Adrenal gland (tissue), 9 donors: ENCODE measurements at regions not wholly inside any gene's neighbourhood (a gene's known extent, or its start where the extent isn't known, plus 50 kb on each side); places are given as distances from the start of the nearest gene placed in this dataset.

Experiments used
- DNase-seq, 7 donors: peaks; one replicate each; pipeline ENCODE4 v3.0.0-alpha.2; 2019 to 2020
- H3K27ac ChIP-seq, 5 donors: fragments of 200-600 bp; sonication (generic) in 4 of 5; 1 replicate in 3 of 5; 2 replicates in 2 of 5; pipeline versions ENCODE4 v1.5.1 to v1.8.0; 2016 to 2020; ENCODE audit warnings: mild to moderate bottlenecking in 1 of 5
- H3K27me3 ChIP-seq: fragments of 200-600 bp; 2 replicates; pipeline ENCODE4 v1.8.0; 2021
- H3K36me3 ChIP-seq, 2 donors: fragments of 200-600 bp; replicated peaks in 1 of 2; 1 replicate in 1 of 2; 2 replicates in 1 of 2; pipeline versions ENCODE4 v1.5.1 to v1.8.0; 2018 to 2022
- H3K4me1 ChIP-seq, 2 donors: fragments of 200-600 bp; replicated peaks in 1 of 2; 1 replicate in 1 of 2; 2 replicates in 1 of 2; pipeline versions ENCODE4 v1.5.1 to v1.8.0; 2018 to 2021
- H3K4me3 ChIP-seq, 4 donors: fragments of 200-600 bp; sonication (generic) in 3 of 4; one replicate each; pipeline ENCODE4 v1.5.1; 2016 to 2018
- H3K9me3 ChIP-seq, 3 donors: fragments of 200-600 bp; sonication (generic) in 1 of 3; replicated peaks in 1 of 3; 1 replicate in 2 of 3; 2 replicates in 1 of 3; pipeline versions ENCODE4 v1.5.1 to v1.8.0; 2016 to 2021
- POLR2A ChIP-seq, 2 donors: fragments of 450-650 bp; IDR thresholded peaks; one replicate each; pipeline ENCODE4 v1.6.1; 2017; ENCODE audit warnings: antibody characterized with exemption in 2 of 2, mild to moderate bottlenecking in 2 of 2, moderate library complexity in 1 of 2
- WGBS, 4 donors: extraction: QIAGEN DNeasy Blood & Tissue Kit in 2 of 4; methylation state at CpG; one replicate each; pipeline versions ENCODE4 v1.1.5 to v1.1.7; 2013 to 2017; 5-methylcytosine and 5-hydroxymethylcytosine counted together
- intact Hi-C, 2 donors: fragments of 100-400 bp; cut with DNase I; formaldehyde crosslinking; loops; one replicate each; pipeline versions ENCODE4 v1.14.1 to v1.15.0; 2022 to 2023
- TF ChIP-seq, protein P1 (sequence below), 6 experiments: fragments of 450-650 bp in 4 of 6; fragments of 200-600 bp in 2 of 6; sonication (generic) in 1 of 6; IDR thresholded peaks; 1 replicate in 5 of 6; 2 replicates in 1 of 6; pipeline versions ENCODE4 v1.5.1 to v1.8.0; 2016 to 2021; ENCODE audit warnings: antibody characterized with exemption in 6 of 6, mild to moderate bottlenecking in 2 of 6, moderate library complexity in 1 of 6
- donor health status: healthy with polysubstance abuse.
- donor health status: Bipolar disorder and iron deficiency.
- donor health status: DM: yes; HTN: yes; CAD: no.
- donor health status: DM: no; HTN: no; CAD: no.
- donor health status: DM: no; HTN: no; CAD: no.

DNA sequence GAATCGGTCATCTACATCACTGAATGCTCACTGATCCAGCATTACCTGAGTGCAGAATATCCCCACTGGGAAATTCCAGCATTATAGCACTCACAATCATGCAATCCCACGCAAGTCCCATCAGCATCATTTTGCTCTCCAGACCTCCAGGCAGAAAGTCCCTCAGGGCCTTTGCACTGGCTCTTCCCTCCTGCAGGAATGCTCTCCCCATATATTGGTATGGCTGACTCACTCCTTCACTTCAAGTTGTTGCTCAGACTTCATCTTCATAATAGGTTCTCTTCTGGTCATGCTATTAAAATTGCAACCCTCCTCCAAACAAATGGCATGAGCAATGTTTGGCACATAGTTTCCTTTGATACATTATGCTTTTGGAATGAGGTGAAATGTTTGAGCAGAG is 64.7 kb upstream of the CELF4 start:
- no peak overlapping the region for H3K27ac ChIP-seq
- H3K4me3 ChIP-seq = no peak overlapping the region
- intact Hi-C loops = no loop called here
- H3K36me3 ChIP-seq = no peaks in the 10 kb centered on the region
- 39 to 84% (median 72%) methylated on average over 1 to 2 of the region's 2 CpGs for WGBS, 4 donors
- no peaks in the 10 kb centered on the region for H3K27me3 ChIP-seq
- DNase-seq = no peak
- no peaks in the 10 kb centered on the region for H3K9me3 ChIP-seq
- no peaks in the 10 kb centered on the region for H3K4me1 ChIP-seq
- TF ChIP-seq, protein P1, sequence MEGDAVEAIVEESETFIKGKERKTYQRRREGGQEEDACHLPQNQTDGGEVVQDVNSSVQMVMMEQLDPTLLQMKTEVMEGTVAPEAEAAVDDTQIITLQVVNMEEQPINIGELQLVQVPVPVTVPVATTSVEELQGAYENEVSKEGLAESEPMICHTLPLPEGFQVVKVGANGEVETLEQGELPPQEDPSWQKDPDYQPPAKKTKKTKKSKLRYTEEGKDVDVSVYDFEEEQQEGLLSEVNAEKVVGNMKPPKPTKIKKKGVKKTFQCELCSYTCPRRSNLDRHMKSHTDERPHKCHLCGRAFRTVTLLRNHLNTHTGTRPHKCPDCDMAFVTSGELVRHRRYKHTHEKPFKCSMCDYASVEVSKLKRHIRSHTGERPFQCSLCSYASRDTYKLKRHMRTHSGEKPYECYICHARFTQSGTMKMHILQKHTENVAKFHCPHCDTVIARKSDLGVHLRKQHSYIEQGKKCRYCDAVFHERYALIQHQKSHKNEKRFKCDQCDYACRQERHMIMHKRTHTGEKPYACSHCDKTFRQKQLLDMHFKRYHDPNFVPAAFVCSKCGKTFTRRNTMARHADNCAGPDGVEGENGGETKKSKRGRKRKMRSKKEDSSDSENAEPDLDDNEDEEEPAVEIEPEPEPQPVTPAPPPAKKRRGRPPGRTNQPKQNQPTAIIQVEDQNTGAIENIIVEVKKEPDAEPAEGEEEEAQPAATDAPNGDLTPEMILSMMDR (IDR thresholded peaks at IDR 0.05) = no peak
- TF ChIP-seq POLR2A (IDR thresholded peaks at IDR 0.05) = no peak

DNA sequence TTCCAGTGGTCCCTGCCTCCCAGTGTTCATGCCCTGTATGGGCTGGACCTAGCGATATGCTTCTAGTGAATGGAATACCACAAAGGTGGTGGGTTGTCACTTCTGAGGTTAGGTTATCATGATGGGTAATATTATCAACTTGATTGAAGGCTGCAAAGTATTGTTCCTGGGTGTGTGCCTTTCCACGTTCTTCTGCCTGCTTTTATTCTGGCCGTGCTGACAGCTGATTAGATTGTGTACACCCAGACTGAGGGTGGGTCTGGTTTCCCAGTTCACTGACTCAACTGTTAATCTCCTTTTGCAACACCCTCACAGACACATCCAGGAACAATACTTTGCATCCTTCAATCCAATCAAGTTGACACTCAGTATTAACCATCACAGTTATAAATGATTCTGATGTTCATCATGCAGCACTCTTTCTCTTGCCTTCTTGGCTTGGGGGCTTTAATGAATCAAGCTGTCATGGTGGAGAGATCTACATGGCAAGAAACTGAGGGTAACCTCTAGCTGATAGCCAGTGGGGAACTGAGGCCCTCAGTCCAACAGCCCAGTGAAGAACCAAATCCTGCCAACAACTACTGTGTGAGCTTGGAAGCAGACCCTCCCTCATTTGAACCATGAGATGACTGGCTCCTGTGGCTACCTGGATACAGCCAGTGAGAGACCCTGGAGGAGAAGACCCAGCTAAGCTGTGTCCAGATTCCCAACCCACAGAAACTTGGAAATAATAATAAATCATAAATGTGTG is 63.0 kb upstream of the CELF4 start:
- no peak overlapping the region for H3K27ac ChIP-seq
- H3K9me3 ChIP-seq = no peaks in the 10 kb centered on the region
- no peak for DNase-seq
- no peak overlapping the region for H3K4me3 ChIP-seq
- H3K27me3 ChIP-seq = no peaks in the 10 kb centered on the region
- no peaks in the 10 kb centered on the region for H3K4me1 ChIP-seq
- intact Hi-C loops = no loop called here
- WGBS, 4 donors = 71 to 77% (median 72%) methylated on average over 3 of the region's 3 CpGs
- no peak for TF ChIP-seq POLR2A (IDR thresholded peaks at IDR 0.05)
- TF ChIP-seq, protein P1 (IDR thresholded peaks at IDR 0.05) = no peak
- no peaks in the 10 kb centered on the region for H3K36me3 ChIP-seq

DNA sequence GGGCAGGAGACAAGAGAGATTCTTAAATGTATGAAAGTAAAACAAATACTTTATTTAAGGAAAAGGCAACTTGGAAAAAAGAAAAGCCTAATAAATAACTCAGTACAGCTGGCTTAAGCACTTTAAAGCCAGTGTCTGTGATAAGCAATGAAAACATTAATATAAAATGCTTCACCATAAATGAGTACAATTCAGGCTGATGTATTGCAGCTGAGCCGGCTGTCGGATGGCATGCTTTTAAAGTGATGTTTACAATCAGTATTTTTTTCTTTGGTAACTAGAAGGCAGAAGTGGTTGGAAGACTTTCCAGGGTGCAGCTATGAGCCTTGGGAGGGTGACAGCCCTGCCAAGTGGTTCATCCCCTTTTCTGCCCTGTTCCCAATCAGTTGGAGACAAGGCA is 58.7 kb upstream of the CELF4 start:
- TF ChIP-seq POLR2A (IDR thresholded peaks at IDR 0.05) = no peak
- TF ChIP-seq, protein P1 (IDR thresholded peaks at IDR 0.05) = no peak
- Histone ChIP-seq H3K27ac (no peak overlapping the region), H3K27me3 (no peaks in the 10 kb centered on the region), H3K9me3 (no peaks in the 10 kb centered on the region), H3K4me3 (no peak overlapping the region), H3K36me3 (no peaks in the 10 kb centered on the region), H3K4me1 (no peaks in the 10 kb centered on the region)
- WGBS, 4 donors = 46 to 64% (median 60%) methylated on average over 2 of the region's 2 CpGs
- intact Hi-C loops = no loop called here
- no peak for DNase-seq

DNA sequence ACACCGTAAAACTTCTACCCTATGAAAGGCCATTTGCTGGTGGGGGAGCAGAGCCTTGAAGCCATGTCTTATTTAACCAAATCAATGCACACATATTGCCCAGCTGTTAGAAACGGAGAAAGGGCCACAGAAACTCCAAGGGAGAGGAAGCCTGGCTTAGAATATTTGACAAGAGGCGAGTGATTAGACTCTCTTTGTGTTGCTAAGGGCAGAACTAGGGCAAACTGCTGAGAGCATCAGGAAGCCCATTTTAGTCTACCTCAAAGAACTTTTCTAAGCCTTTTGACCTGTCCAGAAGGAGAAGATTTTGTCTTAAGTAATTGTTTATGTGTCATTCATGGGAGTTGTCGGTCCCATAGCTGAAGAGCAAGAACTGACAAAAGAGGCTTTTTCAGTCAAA is 54.4 kb upstream of the CELF4 start:
- DNase-seq = no peak
- intact Hi-C loops = no loop called here
- WGBS, 4 donors = 62 to 85% (median 76%) methylated on average over 4 of the region's 4 CpGs
- H3K4me1 ChIP-seq = no peaks in the 10 kb centered on the region
- no peaks in the 10 kb centered on the region for H3K36me3 ChIP-seq
- H3K27me3 ChIP-seq = no peaks in the 10 kb centered on the region
- no peaks in the 10 kb centered on the region for H3K9me3 ChIP-seq
- H3K4me3 ChIP-seq = no peak overlapping the region
- no peak overlapping the region for H3K27ac ChIP-seq
- TF ChIP-seq POLR2A (IDR thresholded peaks at IDR 0.05) = no peak
- TF ChIP-seq, protein P1 (IDR thresholded peaks at IDR 0.05) = no peak
